HEK293 (cell line): ENCODE measurements at regions not wholly inside any gene's neighbourhood (a gene's known extent, or its start where the extent isn't known, plus 50 kb on each side); places are given as distances from the start of the nearest gene placed in this dataset.

Source experiments
- CTCF ChIA-PET: fragments of 350-600 bp; formaldehyde crosslinking; extraction: SDS; loops from one replicate; lab custom pipeline; 2021; ENCODE audit warnings: antibody characterized with exemption; lab: Yijun Ruan, JAX
- POLR2A ChIA-PET: fragments of 300-600 bp; formaldehyde crosslinking; extraction: SDS; loops from one replicate; lab custom pipeline; 2020; ENCODE audit warnings: antibody characterized with exemption, inconsistent platforms; lab: Yijun Ruan, JAX
- H3K27ac ChIP-seq: fragments of 200-500 bp; sonication (Bioruptor generic); 2 replicates; pipeline ENCODE4 v1.5.1; 2014; ENCODE audit warnings: low read depth, low read length, control low read depth, inconsistent platforms; ENCODE audit errors: extremely low read depth
- H3K36me3 ChIP-seq, 2 experiments: fragments of 200-500 bp in 1 of 2; sonication (Bioruptor generic) in 1 of 2; 1 replicate in 1 of 2; 2 replicates in 1 of 2; pipeline ENCODE4 v1.5.1; 2014 to 2017; ENCODE audit warnings: inconsistent platforms in 2 of 2, low read length in 2 of 2; ENCODE audit not compliant: control insufficient read depth in 2 of 2, insufficient read depth in 1 of 2
- H3K4me1 ChIP-seq: fragments of 200-500 bp; sonication (Bioruptor generic); 2 replicates; pipeline ENCODE4 v1.5.1; 2014; ENCODE audit warnings: mild to moderate bottlenecking, low read length, inconsistent platforms; ENCODE audit not compliant: control insufficient read depth, insufficient read depth
- H3K4me3 ChIP-seq: 2 replicates; pipeline ENCODE4 v1.5.1; 2011; ENCODE audit warnings: low read depth, mild to moderate bottlenecking, control low read depth, low read length, moderate library complexity
- H3K9me3 ChIP-seq: fragments of 200-500 bp; sonication (Bioruptor generic); 2 replicates; pipeline ENCODE4 v1.5.1; 2014; ENCODE audit warnings: low read depth, low read length, inconsistent platforms; ENCODE audit not compliant: control insufficient read depth, insufficient read depth
- HOXD13 ChIP-seq: sonication (generic); formaldehyde crosslinking; IDR thresholded peaks from 2 replicates; pipeline ENCODE4 v1.8.0; 2022; ENCODE audit warnings: missing genetic modification reagents, borderline replicate concordance
- KLF10 ChIP-seq: fragments of 450-650 bp; IDR thresholded peaks from 2 replicates; pipeline ENCODE4 v1.5.1; 2018; ENCODE audit warnings: missing biosample characterization, mild to moderate bottlenecking, missing genetic modification characterization
- KLF16 ChIP-seq: fragments of 450-650 bp; formaldehyde crosslinking; IDR thresholded peaks from 2 replicates; pipeline ENCODE4 v1.5.1; 2017; ENCODE audit warnings: missing biosample characterization, missing genetic modification characterization
- KLF9 ChIP-seq: fragments of 450-650 bp; formaldehyde crosslinking; IDR thresholded peaks from 2 replicates; pipeline ENCODE4 v1.5.1; 2016; ENCODE audit warnings: missing biosample characterization, missing genetic modification characterization, low read depth
- SETDB1 ChIP-seq: IDR thresholded peaks from one replicate; pipeline ENCODE4 v1.6.1; 2017; ENCODE audit warnings: mild to moderate bottlenecking, low read length, moderate library complexity, mixed read lengths; ENCODE audit not compliant: insufficient read length
- ZNF133 ChIP-seq: fragments of 450-650 bp; formaldehyde crosslinking; IDR thresholded peaks from 2 replicates; pipeline ENCODE4 v1.5.1; 2016; ENCODE audit warnings: missing biosample characterization, missing genetic modification characterization
- ZNF146 ChIP-seq: fragments of 450-650 bp; formaldehyde crosslinking; IDR thresholded peaks from 2 replicates; pipeline ENCODE4 v1.5.1; 2016; ENCODE audit warnings: missing biosample characterization, missing genetic modification characterization
- ZNF174 ChIP-seq: fragments of 450-650 bp; formaldehyde crosslinking; IDR thresholded peaks from 2 replicates; pipeline ENCODE4 v1.5.0; 2017; ENCODE audit warnings: missing biosample characterization, mild to moderate bottlenecking, missing genetic modification characterization
- ZNF292 ChIP-seq: fragments of 450-650 bp; formaldehyde crosslinking; IDR thresholded peaks from 2 replicates; pipeline ENCODE4 v1.5.1; 2016; ENCODE audit warnings: low read depth, missing biosample characterization, missing genetic modification characterization, borderline replicate concordance
- ZNF335 ChIP-seq: fragments of 450-650 bp; formaldehyde crosslinking; conservative IDR thresholded peaks from 2 replicates; pipeline ENCODE4 v1.5.1; 2016; ENCODE audit warnings: missing biosample characterization, missing genetic modification characterization
- ZNF423 ChIP-seq: fragments of 450-650 bp; formaldehyde crosslinking; IDR thresholded peaks from 2 replicates; pipeline ENCODE4 v1.5.1; 2016; ENCODE audit warnings: missing biosample characterization, missing genetic modification characterization
- ZNF555 ChIP-seq: fragments of 450-650 bp; formaldehyde crosslinking; conservative IDR thresholded peaks from 2 replicates; pipeline ENCODE4 v1.5.1; 2017; ENCODE audit warnings: missing biosample characterization, mild to moderate bottlenecking, missing genetic modification characterization, inconsistent platforms
- ZSCAN16 ChIP-seq: fragments of 450-650 bp; formaldehyde crosslinking; IDR thresholded peaks from 2 replicates; pipeline ENCODE4 v1.5.1; 2016; ENCODE audit warnings: missing biosample characterization, missing genetic modification characterization
- TF ChIP-seq, protein P1 (sequence below): fragments of 450-650 bp; formaldehyde crosslinking; IDR thresholded peaks from 2 replicates; pipeline ENCODE4 v1.5.1; 2016; ENCODE audit warnings: missing biosample characterization, missing genetic modification characterization
- TF ChIP-seq, protein P2 (sequence below): fragments of 450-650 bp; formaldehyde crosslinking; IDR thresholded peaks from 2 replicates; pipeline ENCODE4 v1.5.0; 2017; ENCODE audit warnings: missing biosample characterization, missing genetic modification characterization, borderline replicate concordance
- TF ChIP-seq, protein P3 (sequence below): fragments of 450-650 bp; formaldehyde crosslinking; IDR thresholded peaks from 2 replicates; pipeline ENCODE4 v1.5.1; 2016; ENCODE audit warnings: missing biosample characterization, missing genetic modification characterization
- TF ChIP-seq, protein P4 (sequence below): fragments of 450-650 bp; formaldehyde crosslinking; IDR thresholded peaks from 2 replicates; pipeline ENCODE4 v1.5.1; 2016; ENCODE audit warnings: missing biosample characterization, missing genetic modification characterization
- TF ChIP-seq, protein P5 (sequence below): fragments of 450-650 bp; formaldehyde crosslinking; IDR thresholded peaks from 2 replicates; pipeline ENCODE4 v1.5.1; 2016; ENCODE audit warnings: missing biosample characterization, missing genetic modification characterization, borderline replicate concordance

DNA sequence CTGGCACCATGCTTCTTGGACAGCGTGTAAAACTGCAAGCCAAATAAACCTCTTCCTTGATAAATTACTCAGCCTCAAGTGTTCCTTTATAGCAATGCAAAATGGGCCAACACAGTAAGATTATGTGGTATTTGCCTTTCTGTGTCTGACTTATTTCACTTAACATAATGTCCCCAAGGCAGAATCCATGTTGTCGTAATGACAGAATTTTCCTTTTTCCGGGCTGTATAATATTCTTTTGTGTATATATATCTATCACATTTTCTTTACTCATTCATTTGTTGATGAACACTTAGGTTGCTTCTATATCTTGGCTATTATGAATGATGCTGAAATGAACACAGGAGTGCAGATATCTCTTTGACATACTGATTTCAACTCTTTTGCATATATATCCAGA is 209.1 kb upstream of the PTER start:
- Histone ChIP-seq H3K9me3 (no peaks in the 10 kb centered on the region), H3K36me3 (no peaks in the 10 kb centered on the region), H3K4me3 (no peak overlapping the region), H3K27ac (no peak overlapping the region), H3K4me1 (no peaks in the 10 kb centered on the region)
- ChIA-PET CTCF (no interaction called here), POLR2A (no interaction called here)
- TF ChIP-seq ZNF555 (tag by site-specific recombination) (no peak), ZNF146 (peak; percentile 66; the same call in 1 of the 2 replicates), SETDB1 (no peak)
- TF ChIP-seq, protein P1, sequence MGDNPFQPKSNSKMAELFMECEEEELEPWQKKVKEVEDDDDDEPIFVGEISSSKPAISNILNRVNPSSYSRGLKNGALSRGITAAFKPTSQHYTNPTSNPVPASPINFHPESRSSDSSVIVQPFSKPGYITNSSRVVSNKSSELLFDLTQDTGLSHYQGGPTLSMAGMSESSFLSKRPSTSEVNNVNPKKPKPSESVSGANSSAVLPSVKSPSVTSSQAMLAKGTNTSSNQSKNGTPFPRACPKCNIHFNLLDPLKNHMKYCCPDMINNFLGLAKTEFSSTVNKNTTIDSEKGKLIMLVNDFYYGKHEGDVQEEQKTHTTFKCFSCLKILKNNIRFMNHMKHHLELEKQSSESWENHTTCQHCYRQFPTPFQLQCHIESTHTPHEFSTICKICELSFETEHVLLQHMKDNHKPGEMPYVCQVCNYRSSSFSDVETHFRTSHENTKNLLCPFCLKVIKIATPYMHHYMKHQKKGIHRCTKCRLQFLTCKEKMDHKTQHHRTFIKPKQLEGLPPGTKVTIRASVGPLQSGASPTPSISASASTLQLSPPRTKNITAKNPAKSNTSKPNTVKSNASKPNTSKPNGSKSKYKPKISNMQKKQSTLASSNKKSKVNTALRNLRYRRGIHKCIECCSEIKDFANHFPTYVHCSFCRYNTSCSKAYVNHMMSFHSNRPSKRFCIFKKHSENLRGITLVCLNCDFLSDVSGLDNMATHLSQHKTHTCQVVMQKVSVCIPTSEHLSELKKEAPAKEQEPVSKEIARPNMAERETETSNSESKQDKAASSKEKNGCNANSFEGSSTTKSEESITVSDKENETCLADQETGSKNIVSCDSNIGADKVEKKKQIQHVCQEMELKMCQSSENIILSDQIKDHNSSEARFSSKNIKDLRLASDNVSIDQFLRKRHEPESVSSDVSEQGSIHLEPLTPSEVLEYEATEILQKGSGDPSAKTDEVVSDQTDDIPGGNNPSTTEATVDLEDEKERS, result peak; percentile 28; the same call in 1 of the 2 replicates
- TF ChIP-seq, protein P2, sequence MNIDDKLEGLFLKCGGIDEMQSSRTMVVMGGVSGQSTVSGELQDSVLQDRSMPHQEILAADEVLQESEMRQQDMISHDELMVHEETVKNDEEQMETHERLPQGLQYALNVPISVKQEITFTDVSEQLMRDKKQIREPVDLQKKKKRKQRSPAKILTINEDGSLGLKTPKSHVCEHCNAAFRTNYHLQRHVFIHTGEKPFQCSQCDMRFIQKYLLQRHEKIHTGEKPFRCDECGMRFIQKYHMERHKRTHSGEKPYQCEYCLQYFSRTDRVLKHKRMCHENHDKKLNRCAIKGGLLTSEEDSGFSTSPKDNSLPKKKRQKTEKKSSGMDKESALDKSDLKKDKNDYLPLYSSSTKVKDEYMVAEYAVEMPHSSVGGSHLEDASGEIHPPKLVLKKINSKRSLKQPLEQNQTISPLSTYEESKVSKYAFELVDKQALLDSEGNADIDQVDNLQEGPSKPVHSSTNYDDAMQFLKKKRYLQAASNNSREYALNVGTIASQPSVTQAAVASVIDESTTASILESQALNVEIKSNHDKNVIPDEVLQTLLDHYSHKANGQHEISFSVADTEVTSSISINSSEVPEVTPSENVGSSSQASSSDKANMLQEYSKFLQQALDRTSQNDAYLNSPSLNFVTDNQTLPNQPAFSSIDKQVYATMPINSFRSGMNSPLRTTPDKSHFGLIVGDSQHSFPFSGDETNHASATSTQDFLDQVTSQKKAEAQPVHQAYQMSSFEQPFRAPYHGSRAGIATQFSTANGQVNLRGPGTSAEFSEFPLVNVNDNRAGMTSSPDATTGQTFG (tag by site-specific recombination), result no peak

DNA sequence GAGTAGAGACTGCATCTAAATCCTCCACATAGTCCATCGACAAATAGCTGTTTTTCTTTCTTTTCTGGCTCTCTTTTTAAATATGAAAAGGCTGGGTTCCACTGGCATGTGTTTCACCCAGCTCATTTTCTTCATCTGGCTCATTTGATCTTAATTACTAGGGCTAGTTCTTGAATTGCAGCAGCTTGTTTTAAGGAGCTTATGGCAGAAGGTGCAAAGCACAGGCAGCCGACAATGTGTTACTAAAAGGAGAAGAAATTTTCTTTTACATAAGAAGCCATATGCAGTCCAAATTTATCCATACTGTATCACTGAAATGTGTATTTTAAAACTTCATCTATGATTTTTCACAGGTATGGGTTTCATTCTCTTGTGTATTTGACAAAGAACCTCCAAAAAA is 205.6 kb upstream of the PTER start:
- Histone ChIP-seq H3K36me3 (no peaks in the 10 kb centered on the region), H3K4me3 (no peak overlapping the region), H3K4me1 (no peaks in the 10 kb centered on the region), H3K9me3 (no peaks in the 10 kb centered on the region)
- no peak for TF ChIP-seq KLF10 (tag by site-specific recombination)
- TF ChIP-seq, protein P3, sequence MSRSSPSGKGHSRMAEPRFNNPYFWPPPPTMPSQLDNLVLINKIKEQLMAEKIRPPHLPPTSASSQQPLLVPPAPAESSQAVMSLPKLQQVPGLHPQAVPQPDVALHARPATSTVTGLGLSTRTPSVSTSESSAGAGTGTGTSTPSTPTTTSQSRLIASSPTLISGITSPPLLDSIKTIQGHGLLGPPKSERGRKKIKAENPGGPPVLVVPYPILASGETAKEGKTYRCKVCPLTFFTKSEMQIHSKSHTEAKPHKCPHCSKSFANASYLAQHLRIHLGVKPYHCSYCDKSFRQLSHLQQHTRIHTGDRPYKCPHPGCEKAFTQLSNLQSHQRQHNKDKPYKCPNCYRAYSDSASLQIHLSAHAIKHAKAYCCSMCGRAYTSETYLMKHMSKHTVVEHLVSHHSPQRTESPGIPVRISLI (tag by site-specific recombination), result no peak
- no peak for TF ChIP-seq KLF9 (tag by site-specific recombination)
- no peak for TF ChIP-seq KLF16 (tag by site-specific recombination)
- TF ChIP-seq, all 188 proteins: peak for 0
- ChIA-PET CTCF (no interaction called here), POLR2A (no interaction called here)
- H3K27ac ChIP-seq, result no peak overlapping the region

DNA sequence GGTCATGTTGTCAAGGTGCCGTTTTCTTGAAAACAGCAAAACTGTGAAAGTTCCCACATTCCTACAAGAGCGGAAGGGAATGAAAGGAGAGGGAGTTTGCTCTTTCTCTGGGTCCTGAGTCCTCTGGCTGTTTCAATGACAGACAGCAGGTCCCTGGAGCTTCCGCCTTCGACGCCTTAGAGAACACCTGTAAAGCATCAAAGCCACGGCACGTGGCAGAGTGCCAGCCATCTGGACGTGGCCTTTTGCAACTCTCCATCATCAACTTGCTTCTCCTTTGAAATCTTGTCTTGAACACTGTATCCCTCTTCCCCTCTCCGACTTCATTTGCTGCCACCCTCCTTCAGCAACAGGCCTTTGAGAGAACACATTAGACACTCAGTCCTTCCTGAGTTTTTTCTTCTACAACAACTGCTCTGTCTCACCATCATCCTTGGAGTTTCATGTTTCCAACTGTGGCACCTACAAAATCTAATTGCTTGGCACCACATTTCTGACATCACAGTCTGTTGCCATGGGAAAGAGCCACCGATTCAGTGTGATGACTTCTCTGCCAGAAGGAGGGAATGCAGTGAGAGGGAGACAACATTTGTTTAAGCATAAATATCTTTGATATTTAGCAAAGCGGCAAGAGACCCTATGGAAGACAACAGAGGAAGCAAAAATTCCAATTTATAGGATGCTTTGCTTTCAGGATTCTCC is 204.9 kb upstream of the PTER start:
- Histone ChIP-seq H3K4me3 (no peak overlapping the region), H3K4me1 (no peaks in the 10 kb centered on the region), H3K9me3 (no peaks in the 10 kb centered on the region), H3K36me3 (no peaks in the 10 kb centered on the region), H3K27ac (no peak overlapping the region)
- ChIA-PET CTCF (no interaction called here), POLR2A (no interaction called here)
- TF ChIP-seq ZNF292 (tag by site-specific recombination) (no peak), KLF16 (tag by site-specific recombination) (no peak), HOXD13 (CRISPR knock-in tag) (no peak), ZNF174 (no peak), ZNF423 (tag by site-specific recombination) (no peak), ZNF133 (tag by site-specific recombination) (no peak), ZNF335 (tag by site-specific recombination) (no peak), ZSCAN16 (tag by site-specific recombination) (no peak)
- TF ChIP-seq, protein P4, sequence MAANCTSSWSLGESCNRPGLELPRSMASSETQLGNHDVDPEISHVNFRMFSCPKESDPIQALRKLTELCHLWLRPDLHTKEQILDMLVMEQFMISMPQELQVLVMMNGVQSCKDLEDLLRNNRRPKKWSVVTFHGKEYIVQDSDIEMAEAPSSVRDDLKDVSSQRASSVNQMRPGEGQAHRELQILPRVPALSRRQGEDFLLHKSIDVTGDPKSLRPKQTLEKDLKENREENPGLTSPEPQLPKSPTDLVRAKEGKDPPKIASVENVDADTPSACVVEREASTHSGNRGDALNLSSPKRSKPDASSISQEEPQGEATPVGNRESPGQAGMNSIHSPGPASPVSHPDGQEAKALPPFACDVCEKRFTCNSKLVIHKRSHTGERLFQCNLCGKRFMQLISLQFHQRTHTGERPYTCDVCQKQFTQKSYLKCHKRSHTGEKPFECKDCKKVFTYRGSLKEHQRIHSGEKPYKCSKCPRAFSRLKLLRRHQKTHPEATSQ (tag by site-specific recombination), result no peak
- TF ChIP-seq, protein P5, sequence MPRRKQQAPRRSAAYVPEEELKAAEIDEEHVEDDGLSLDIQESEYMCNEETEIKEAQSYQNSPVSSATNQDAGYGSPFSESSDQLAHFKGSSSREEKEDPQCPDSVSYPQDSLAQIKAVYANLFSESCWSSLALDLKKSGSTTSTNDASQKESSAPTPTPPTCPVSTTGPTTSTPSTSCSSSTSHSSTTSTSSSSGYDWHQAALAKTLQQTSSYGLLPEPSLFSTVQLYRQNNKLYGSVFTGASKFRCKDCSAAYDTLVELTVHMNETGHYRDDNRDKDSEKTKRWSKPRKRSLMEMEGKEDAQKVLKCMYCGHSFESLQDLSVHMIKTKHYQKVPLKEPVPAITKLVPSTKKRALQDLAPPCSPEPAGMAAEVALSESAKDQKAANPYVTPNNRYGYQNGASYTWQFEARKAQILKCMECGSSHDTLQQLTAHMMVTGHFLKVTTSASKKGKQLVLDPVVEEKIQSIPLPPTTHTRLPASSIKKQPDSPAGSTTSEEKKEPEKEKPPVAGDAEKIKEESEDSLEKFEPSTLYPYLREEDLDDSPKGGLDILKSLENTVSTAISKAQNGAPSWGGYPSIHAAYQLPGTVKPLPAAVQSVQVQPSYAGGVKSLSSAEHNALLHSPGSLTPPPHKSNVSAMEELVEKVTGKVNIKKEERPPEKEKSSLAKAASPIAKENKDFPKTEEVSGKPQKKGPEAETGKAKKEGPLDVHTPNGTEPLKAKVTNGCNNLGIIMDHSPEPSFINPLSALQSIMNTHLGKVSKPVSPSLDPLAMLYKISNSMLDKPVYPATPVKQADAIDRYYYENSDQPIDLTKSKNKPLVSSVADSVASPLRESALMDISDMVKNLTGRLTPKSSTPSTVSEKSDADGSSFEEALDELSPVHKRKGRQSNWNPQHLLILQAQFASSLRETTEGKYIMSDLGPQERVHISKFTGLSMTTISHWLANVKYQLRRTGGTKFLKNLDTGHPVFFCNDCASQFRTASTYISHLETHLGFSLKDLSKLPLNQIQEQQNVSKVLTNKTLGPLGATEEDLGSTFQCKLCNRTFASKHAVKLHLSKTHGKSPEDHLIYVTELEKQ (tag by site-specific recombination), result no peak
